ENCODE measurements at regions not wholly inside any gene's neighbourhood (a gene's known extent, or its start where the extent isn't known, plus 50 kb on each side); places are given as distances from the start of the nearest gene placed in this dataset.

DNA sequence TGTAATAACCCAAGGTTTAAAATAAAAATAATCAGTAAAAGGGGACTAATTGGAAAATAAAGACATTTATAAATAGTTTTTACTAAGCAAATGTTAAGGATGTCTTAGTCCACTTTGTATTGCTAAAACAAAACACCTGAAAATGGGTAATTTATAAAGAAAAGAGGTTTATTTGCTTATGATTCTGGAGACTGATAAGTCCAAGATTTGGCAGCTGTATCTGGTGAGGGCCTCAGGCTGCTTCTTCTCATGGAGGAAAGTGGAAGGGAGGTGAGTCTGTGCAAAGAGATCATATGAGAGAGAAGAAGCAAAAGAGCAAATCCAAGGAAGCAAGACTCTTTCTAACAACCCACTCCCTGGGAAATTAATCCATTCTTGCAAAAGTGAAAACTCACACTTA, 299.5 kb downstream of the DSC3 start:
- DNase-seq (ENCODE audit: low read depth, low spot score) (no peak), ATAC-seq (no peak)
- BruUV-seq (replicated peaks) = no TSS peak
- ChIA-PET CTCF (no interaction called here), POLR2A (no interaction called here)
- no peaks in the 10 kb centered on the region for H3K27me3 ChIP-seq (ENCODE audit: control insufficient read depth, insufficient read depth, low read length)
- in situ Hi-C loops (cut with HindIII; ENCODE audit: low pct_unique_long_range_greater_than_20kb, low sequenced_read_pairs) (no loop called here), intact Hi-C loops (cut with micrococcal nuclease; ENCODE audit: unreplicated experiment) (no loop called here)
- TF ChIP-seq SIN3A (IDR thresholded peaks at IDR 0.05; ENCODE audit: borderline replicate concordance, insufficient read depth, low read depth, low read length) = no peak
- TF ChIP-seq, protein P1, sequence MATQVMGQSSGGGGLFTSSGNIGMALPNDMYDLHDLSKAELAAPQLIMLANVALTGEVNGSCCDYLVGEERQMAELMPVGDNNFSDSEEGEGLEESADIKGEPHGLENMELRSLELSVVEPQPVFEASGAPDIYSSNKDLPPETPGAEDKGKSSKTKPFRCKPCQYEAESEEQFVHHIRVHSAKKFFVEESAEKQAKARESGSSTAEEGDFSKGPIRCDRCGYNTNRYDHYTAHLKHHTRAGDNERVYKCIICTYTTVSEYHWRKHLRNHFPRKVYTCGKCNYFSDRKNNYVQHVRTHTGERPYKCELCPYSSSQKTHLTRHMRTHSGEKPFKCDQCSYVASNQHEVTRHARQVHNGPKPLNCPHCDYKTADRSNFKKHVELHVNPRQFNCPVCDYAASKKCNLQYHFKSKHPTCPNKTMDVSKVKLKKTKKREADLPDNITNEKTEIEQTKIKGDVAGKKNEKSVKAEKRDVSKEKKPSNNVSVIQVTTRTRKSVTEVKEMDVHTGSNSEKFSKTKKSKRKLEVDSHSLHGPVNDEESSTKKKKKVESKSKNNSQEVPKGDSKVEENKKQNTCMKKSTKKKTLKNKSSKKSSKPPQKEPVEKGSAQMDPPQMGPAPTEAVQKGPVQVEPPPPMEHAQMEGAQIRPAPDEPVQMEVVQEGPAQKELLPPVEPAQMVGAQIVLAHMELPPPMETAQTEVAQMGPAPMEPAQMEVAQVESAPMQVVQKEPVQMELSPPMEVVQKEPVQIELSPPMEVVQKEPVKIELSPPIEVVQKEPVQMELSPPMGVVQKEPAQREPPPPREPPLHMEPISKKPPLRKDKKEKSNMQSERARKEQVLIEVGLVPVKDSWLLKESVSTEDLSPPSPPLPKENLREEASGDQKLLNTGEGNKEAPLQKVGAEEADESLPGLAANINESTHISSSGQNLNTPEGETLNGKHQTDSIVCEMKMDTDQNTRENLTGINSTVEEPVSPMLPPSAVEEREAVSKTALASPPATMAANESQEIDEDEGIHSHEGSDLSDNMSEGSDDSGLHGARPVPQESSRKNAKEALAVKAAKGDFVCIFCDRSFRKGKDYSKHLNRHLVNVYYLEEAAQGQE (IDR thresholded peaks at IDR 0.05; ENCODE audit: insufficient read depth in 1 of 2, low read depth in 2 of 2, low read length in 1 of 2) = no peak
- TF ChIP-seq, protein P2, sequence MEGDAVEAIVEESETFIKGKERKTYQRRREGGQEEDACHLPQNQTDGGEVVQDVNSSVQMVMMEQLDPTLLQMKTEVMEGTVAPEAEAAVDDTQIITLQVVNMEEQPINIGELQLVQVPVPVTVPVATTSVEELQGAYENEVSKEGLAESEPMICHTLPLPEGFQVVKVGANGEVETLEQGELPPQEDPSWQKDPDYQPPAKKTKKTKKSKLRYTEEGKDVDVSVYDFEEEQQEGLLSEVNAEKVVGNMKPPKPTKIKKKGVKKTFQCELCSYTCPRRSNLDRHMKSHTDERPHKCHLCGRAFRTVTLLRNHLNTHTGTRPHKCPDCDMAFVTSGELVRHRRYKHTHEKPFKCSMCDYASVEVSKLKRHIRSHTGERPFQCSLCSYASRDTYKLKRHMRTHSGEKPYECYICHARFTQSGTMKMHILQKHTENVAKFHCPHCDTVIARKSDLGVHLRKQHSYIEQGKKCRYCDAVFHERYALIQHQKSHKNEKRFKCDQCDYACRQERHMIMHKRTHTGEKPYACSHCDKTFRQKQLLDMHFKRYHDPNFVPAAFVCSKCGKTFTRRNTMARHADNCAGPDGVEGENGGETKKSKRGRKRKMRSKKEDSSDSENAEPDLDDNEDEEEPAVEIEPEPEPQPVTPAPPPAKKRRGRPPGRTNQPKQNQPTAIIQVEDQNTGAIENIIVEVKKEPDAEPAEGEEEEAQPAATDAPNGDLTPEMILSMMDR (IDR thresholded peaks at IDR 0.05) = no peak
- TF ChIP-seq TCF7L2 (IDR thresholded peaks at IDR 0.05; ENCODE audit: low read depth, low read length) = no peak
- TF ChIP-seq POLR2AphosphoS5 (IDR thresholded peaks at IDR 0.05; ENCODE audit: low read depth, low read length) = no peak
- no peaks in the 10 kb centered on the region for H3K36me3 ChIP-seq (ENCODE audit: control insufficient read depth, insufficient read depth, low read length)
- H3K4me3 ChIP-seq (ENCODE audit: low read depth in 2 of 2, low read length in 2 of 2) = no peak overlapping the region
- H3K27ac ChIP-seq (ENCODE audit: low read length) = no peak overlapping the region
- no peaks in the 10 kb centered on the region for H3K9me3 ChIP-seq (ENCODE audit: control insufficient read depth, insufficient read depth, low read depth, low read length)
- no peaks in the 10 kb centered on the region for H3K4me1 ChIP-seq (ENCODE audit: control insufficient read depth, insufficient read depth, low read length)

DNA sequence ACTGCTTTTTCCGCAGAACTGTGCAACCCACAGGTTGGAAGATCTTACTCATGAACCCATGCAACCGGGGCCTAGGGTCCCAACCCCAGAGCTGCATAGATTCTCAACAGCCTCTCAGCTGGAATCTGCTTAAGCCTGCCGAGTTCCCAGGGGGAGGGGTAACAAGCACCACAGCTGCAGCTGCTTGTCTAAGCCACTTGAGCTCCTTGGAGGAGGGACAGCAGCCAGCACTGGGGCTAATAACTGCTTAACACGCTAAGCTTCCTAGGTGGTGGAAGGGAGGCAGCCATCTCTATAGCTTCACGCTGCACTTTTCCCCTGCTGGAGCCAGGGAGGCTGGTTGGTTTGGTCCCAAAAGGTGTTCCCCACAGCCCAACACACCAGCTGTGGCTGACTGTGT, 311.6 kb downstream of the DSC3 start:
- Histone ChIP-seq H3K4me3 (ENCODE audit: low read depth in 2 of 2, low read length in 2 of 2) (no peak overlapping the region), H3K27ac (ENCODE audit: low read length) (no peak overlapping the region), H3K27me3 (ENCODE audit: control insufficient read depth, insufficient read depth, low read length) (no peaks in the 10 kb centered on the region), H3K4me1 (ENCODE audit: control insufficient read depth, insufficient read depth, low read length) (no peaks in the 10 kb centered on the region), H3K9me3 (ENCODE audit: control insufficient read depth, insufficient read depth, low read depth, low read length) (no peaks in the 10 kb centered on the region), H3K36me3 (ENCODE audit: control insufficient read depth, insufficient read depth, low read length) (no peaks in the 10 kb centered on the region)
- ChIA-PET CTCF (no interaction called here), POLR2A (no interaction called here)
- DNase-seq (ENCODE audit: low read depth, low spot score) = no peak
- ATAC-seq = no peak
- no TSS peak for BruUV-seq (replicated peaks)
- in situ Hi-C loops (cut with HindIII; ENCODE audit: low pct_unique_long_range_greater_than_20kb, low sequenced_read_pairs) (no loop called here), intact Hi-C loops (cut with micrococcal nuclease; ENCODE audit: unreplicated experiment) (no loop called here)
- TF ChIP-seq POLR2AphosphoS5 (IDR thresholded peaks at IDR 0.05; ENCODE audit: low read depth, low read length) = no peak
- no peak for TF ChIP-seq TCF7L2 (IDR thresholded peaks at IDR 0.05; ENCODE audit: low read depth, low read length)
- TF ChIP-seq, protein P1 (IDR thresholded peaks at IDR 0.05; ENCODE audit: insufficient read depth in 1 of 2, low read depth in 2 of 2, low read length in 1 of 2) = no peak

Measured in Panc1 (cell line).